ENCODE measurements at regions not wholly inside any gene's neighbourhood (a gene's known extent, or its start where the extent isn't known, plus 50 kb on each side); places are given as distances from the start of the nearest gene placed in this dataset.
A peak's percentile ranks its signal among the peaks of the same experiment; 100 is the strongest.

DNA sequence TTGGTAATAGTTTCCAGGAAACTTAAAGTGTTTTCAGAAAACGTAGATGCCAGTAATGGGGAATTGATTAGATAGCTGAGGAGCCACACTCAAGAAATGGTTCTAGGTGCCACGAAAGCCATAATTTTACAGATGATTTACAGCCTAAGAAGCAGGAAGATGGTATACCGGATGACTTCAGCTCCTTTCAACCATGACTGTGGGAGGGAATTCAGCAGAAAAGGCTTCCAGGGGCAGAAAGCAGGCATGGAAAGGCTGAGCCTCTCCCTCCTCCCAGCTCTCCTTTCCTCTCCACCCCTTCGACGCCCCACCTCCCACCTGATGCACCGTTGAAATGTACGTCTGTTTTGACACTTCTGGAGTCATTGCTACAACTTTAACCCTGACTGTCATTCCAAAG is 68.6 kb upstream of the SMIM21 start:
- H3K27me3 ChIP-seq (ENCODE audit: control insufficient read depth, insufficient read depth, low read length) = no peaks in the 10 kb centered on the region
- H3K4me3 ChIP-seq (ENCODE audit: insufficient read depth, low read depth, low read length) = no peak overlapping the region
- no peaks in the 10 kb centered on the region for H3K36me3 ChIP-seq (replicated peaks; ENCODE audit: control insufficient read depth, insufficient read depth, low read length)
- DNase-seq = no peak

GRCh38 chr18:75492852-75493251 is 65.3 kb upstream of the SMIM21 start:
- DNase-seq = no peak
- Histone ChIP-seq H3K36me3 (replicated peaks; ENCODE audit: control insufficient read depth, insufficient read depth, low read length) (no peaks in the 10 kb centered on the region), H3K27me3 (ENCODE audit: control insufficient read depth, insufficient read depth, low read length) (no peaks in the 10 kb centered on the region), H3K4me3 (ENCODE audit: insufficient read depth, low read depth, low read length) (no peak overlapping the region)

GRCh38 chr18:75491361-75491760 is 63.9 kb upstream of the SMIM21 start:
- no peak for DNase-seq
- no peaks in the 10 kb centered on the region for H3K36me3 ChIP-seq (replicated peaks; ENCODE audit: control insufficient read depth, insufficient read depth, low read length)
- H3K4me3 ChIP-seq (ENCODE audit: insufficient read depth, low read depth, low read length) = no peak overlapping the region
- no peaks in the 10 kb centered on the region for H3K27me3 ChIP-seq (ENCODE audit: control insufficient read depth, insufficient read depth, low read length)

GRCh38 chr18:75489493-75490190 is 62.1 kb upstream of the SMIM21 start:
- Histone ChIP-seq H3K4me3 (ENCODE audit: insufficient read depth, low read depth, low read length) (no peak overlapping the region), H3K36me3 (replicated peaks; ENCODE audit: control insufficient read depth, insufficient read depth, low read length) (no peaks in the 10 kb centered on the region), H3K27me3 (ENCODE audit: control insufficient read depth, insufficient read depth, low read length) (no peaks in the 10 kb centered on the region)
- no peak for DNase-seq

GRCh38 chr18:75483662-75484061 is 56.2 kb upstream of the SMIM21 start:
- no peak for DNase-seq
- Histone ChIP-seq H3K27me3 (ENCODE audit: control insufficient read depth, insufficient read depth, low read length) (no peaks in the 10 kb centered on the region), H3K36me3 (replicated peaks; ENCODE audit: control insufficient read depth, insufficient read depth, low read length) (no peaks in the 10 kb centered on the region), H3K4me3 (ENCODE audit: insufficient read depth, low read depth, low read length) (no peak overlapping the region)

GRCh38 chr18:75482880-75483279 is 55.4 kb upstream of the SMIM21 start:
- DNase-seq = no peak
- Histone ChIP-seq H3K4me3 (ENCODE audit: insufficient read depth, low read depth, low read length) (no peak overlapping the region), H3K36me3 (replicated peaks; ENCODE audit: control insufficient read depth, insufficient read depth, low read length) (no peaks in the 10 kb centered on the region), H3K27me3 (ENCODE audit: control insufficient read depth, insufficient read depth, low read length) (no peaks in the 10 kb centered on the region)

- H3K27me3 ChIP-seq (ENCODE audit: control insufficient read depth, insufficient read depth, low read length) = no peaks in the 10 kb centered on the region
- H3K36me3 ChIP-seq (replicated peaks; ENCODE audit: control insufficient read depth, insufficient read depth, low read length) = no peaks in the 10 kb centered on the region
- H3K4me3 ChIP-seq (ENCODE audit: insufficient read depth, low read depth, low read length) = no peak overlapping the region
- DNase-seq = no peak
Observed at GRCh38 chr18:75480487-75480886, 53.0 kb upstream of the SMIM21 start.

DNA sequence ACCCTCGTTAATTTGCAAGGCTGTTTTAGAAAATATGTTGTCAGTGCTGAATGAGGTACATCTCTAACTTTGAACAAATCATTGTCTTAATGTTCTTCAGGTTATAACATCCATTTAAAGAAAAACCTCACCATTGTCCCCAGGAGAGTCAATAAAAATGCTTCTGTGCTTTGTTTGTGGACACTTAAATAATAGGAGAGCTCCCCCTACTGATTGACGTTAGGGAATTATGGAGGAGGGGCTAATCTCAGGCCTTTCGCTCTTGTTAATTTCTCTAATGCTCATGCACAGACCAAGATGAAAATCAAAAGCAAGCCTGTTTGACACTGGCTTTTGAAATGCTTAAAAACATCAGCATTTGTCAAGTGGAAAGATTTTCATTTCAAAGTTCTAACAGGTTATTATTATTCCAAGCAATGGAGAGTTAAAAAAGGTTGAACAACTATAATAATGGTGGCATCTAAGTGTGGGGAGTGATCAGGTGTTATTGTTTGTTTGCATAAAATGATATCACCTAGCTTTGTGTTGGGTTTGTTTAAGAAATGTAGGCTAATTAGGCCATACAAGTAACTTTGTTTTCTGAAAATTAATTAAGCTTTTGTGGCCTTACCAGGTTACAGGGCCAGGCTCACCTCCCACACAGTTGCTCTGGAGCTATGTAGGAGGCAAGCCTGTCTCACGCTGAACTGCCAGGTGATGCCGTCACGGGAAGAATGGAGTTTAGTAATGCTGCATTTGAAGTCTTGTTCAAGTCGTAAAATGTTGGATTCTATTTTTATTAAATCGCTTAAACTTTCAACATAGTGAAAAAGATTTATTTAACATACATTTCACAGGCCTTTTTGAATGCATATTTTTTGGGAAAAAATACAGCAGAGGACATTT is 51.7 kb upstream of the SMIM21 start:
- Histone ChIP-seq H3K4me3 (ENCODE audit: insufficient read depth, low read depth, low read length) (no peak overlapping the region), H3K27me3 (ENCODE audit: control insufficient read depth, insufficient read depth, low read length) (no peaks in the 10 kb centered on the region), H3K36me3 (replicated peaks; ENCODE audit: control insufficient read depth, insufficient read depth, low read length) (no peaks in the 10 kb centered on the region)
- DNase-seq = peak; percentile 39

- Histone ChIP-seq H3K4me3 (ENCODE audit: insufficient read depth, low read depth, low read length) (no peak overlapping the region), H3K27me3 (ENCODE audit: control insufficient read depth, insufficient read depth, low read length) (no peaks in the 10 kb centered on the region), H3K36me3 (replicated peaks; ENCODE audit: control insufficient read depth, insufficient read depth, low read length) (no peaks in the 10 kb centered on the region)
- DNase-seq = no peak
Observed at GRCh38 chr18:75477900-75478299, 50.4 kb upstream of the SMIM21 start.
